A549 (cell line): ENCODE measurements at regions not wholly inside any gene's neighbourhood (a gene's known extent, or its start where the extent isn't known, plus 50 kb on each side); places are given as distances from the start of the nearest gene placed in this dataset.

ENCODE experiments used
- EP300 ChIP-seq, 2 experiments: fragments of >200 bp; sonication (Bioruptor Twin); formaldehyde crosslinking; IDR thresholded peaks; 2 replicates in 1 of 2; 3 replicates in 1 of 2; pipeline ENCODE4 v1.6.1; 2016 to 2017
- GATA3 ChIP-seq: IDR thresholded peaks from 2 replicates; pipeline ENCODE4 v1.6.1; 2012; ENCODE audit warnings: borderline replicate concordance
- JUNB ChIP-seq: fragments of >200 bp; sonication (Bioruptor Twin); formaldehyde crosslinking; IDR thresholded peaks from 2 replicates; pipeline ENCODE4 v1.6.1; 2016
- MYC ChIP-seq: IDR thresholded peaks from 2 replicates; pipeline ENCODE4 v1.6.1; 2012; ENCODE audit warnings: mild to moderate bottlenecking, inconsistent platforms, low read length, improper control_type of control experiment, borderline replicate concordance
- NR3C1 ChIP-seq: fragments of >200 bp; sonication (Bioruptor Twin); formaldehyde crosslinking; IDR thresholded peaks from 3 replicates; pipeline ENCODE4 v1.6.1; 2017
- POLR2A ChIP-seq: IDR thresholded peaks from 2 replicates; pipeline ENCODE4 v1.6.1; 2012; ENCODE audit warnings: mild to moderate bottlenecking, low read length
- RFX5 ChIP-seq: fragments of 450-650 bp; IDR thresholded peaks from 2 replicates; pipeline ENCODE4 v1.7.1; 2014; ENCODE audit warnings: antibody characterized with exemption, mild to moderate bottlenecking, moderate library complexity
- TFCP2L1 ChIP-seq: fragments of 250-450 bp; sonication (Bioruptor Pico); IDR thresholded peaks from 2 replicates; pipeline ENCODE4 v1.5.0; 2021; ENCODE audit warnings: mild to moderate bottlenecking
- ZSCAN20 ChIP-seq: fragments of 250-450 bp; sonication (Bioruptor Pico); IDR thresholded peaks from 2 replicates; pipeline ENCODE4 v1.8.0; 2022; ENCODE audit warnings: mild to moderate bottlenecking, moderate library complexity
- TF ChIP-seq, protein P1 (sequence below): fragments of >200 bp; sonication (Bioruptor Twin); formaldehyde crosslinking; IDR thresholded peaks from 3 replicates; pipeline ENCODE4 v1.5.1; 2016

DNA sequence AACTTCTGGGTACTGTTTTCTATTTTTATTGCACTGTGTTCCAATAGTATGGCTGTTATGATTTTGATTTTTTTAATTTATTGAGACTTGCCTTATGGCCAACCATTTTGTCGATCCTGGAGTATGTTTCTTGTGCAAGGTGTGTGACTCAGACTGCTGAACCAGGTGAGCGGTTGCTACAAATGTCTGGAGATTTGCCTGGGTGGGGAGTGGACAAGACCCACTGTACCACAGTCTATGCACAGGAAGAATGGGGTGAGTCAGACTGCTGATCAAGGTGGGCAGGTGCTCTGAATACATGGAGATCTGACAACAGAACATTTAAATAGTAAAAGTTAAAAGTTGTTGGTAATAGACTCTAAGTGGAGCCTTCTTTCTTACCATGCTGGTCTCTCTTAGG lies 609.2 kb downstream of the CSNK1G3 start:
- TF ChIP-seq ZSCAN20 (CRISPR knock-in tag): no peak
- TF ChIP-seq MYC: no peak
- TF ChIP-seq, protein P1, sequence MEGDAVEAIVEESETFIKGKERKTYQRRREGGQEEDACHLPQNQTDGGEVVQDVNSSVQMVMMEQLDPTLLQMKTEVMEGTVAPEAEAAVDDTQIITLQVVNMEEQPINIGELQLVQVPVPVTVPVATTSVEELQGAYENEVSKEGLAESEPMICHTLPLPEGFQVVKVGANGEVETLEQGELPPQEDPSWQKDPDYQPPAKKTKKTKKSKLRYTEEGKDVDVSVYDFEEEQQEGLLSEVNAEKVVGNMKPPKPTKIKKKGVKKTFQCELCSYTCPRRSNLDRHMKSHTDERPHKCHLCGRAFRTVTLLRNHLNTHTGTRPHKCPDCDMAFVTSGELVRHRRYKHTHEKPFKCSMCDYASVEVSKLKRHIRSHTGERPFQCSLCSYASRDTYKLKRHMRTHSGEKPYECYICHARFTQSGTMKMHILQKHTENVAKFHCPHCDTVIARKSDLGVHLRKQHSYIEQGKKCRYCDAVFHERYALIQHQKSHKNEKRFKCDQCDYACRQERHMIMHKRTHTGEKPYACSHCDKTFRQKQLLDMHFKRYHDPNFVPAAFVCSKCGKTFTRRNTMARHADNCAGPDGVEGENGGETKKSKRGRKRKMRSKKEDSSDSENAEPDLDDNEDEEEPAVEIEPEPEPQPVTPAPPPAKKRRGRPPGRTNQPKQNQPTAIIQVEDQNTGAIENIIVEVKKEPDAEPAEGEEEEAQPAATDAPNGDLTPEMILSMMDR: no peak
- TF ChIP-seq RFX5: no peak
- TF ChIP-seq NR3C1: no peak
- no peak for TF ChIP-seq TFCP2L1
- TF ChIP-seq GATA3: no peak
- TF ChIP-seq EP300 (IDR thresholded peaks at IDR 0.05): no peak
- no peak for TF ChIP-seq POLR2A
- no peak for TF ChIP-seq JUNB
